ENCODE measurements at regions not wholly inside any gene's neighbourhood (a gene's known extent, or its start where the extent isn't known, plus 50 kb on each side); places are given as distances from the start of the nearest gene placed in this dataset.

GRCh38 chr15:93987068-93987467 lies 244.3 kb upstream of the MCTP2 start:
- no peaks in the 10 kb centered on the region for H3K9me3 Mint-ChIP-seq
- no peaks in the 10 kb centered on the region for H3K36me3 ChIP-seq (ENCODE audit: control insufficient read depth, insufficient read depth, low read length)
- H3K9ac ChIP-seq (ENCODE audit: extremely low read depth, low read length, poor library complexity, severe bottlenecking) = no peak overlapping the region
- no peak for DNase-seq
- no peak overlapping the region for H3K27ac ChIP-seq (ENCODE audit: low read depth, low read length)
- no peak overlapping the region for H3K4me3 ChIP-seq (ENCODE audit: low read length)
- H3K4me3 Mint-ChIP-seq = no peak overlapping the region
- H3K4me1 ChIP-seq (ENCODE audit: control insufficient read depth, insufficient read depth, low read length) = no peaks in the 10 kb centered on the region
- H3K27me3 ChIP-seq (ENCODE audit: control insufficient read depth, insufficient read depth, low read length, poor library complexity, severe bottlenecking) = peaks cover 9% of the 10 kb centered on the region
- no peak overlapping the region for H3K27ac Mint-ChIP-seq
- H3K27me3 Mint-ChIP-seq (ENCODE audit: insufficient read depth) = no peaks in the 10 kb centered on the region
- H3K4me1 Mint-ChIP-seq = no peaks in the 10 kb centered on the region
- H3K9me3 ChIP-seq (ENCODE audit: control insufficient read depth, low read length) = no peaks in the 10 kb centered on the region
- no peaks in the 10 kb centered on the region for H3K36me3 Mint-ChIP-seq (ENCODE audit: low read depth)
- TF ChIP-seq CTCF (conservative IDR thresholded peaks at IDR 0.05) = no peak
- WGBS, 2 experiments (ENCODE audit: insufficient coverage in 1 of 2, insufficient read length in 1 of 2) = 94 to 97% methylated on average over 5 of the region's 5 CpGs

DNA sequence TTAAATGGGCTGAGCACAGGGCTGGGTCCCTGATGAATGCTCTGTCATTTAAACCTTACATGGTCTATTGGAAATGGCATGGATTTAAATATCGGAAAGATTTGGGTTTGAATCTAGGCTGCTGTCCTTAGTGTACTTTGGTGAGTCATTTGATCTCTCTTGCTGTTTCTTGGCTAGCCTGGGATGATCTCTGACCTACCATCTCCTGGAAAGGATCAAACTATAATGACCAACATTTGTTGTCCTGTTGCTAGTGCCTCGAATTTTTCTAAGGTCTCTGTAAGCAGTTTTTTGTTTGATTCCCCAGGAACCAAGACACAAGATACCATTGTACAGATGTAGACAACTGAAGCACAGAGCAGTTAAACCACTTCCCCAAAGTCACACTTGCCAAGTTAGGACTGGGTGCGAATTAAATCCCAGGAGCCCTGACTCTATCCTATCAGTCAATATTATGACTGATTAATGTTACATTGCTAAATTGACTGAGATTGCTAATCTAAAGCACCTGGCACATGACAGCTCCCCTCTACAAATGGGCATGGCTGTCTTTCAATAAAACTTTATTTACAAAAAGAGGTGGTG lies 244.9 kb upstream of the MCTP2 start:
- H3K4me3 Mint-ChIP-seq = no peak overlapping the region
- H3K27me3 ChIP-seq (ENCODE audit: control insufficient read depth, insufficient read depth, low read length, poor library complexity, severe bottlenecking) = peaks cover 9% of the 10 kb centered on the region
- H3K27me3 Mint-ChIP-seq (ENCODE audit: insufficient read depth) = no peaks in the 10 kb centered on the region

DNA sequence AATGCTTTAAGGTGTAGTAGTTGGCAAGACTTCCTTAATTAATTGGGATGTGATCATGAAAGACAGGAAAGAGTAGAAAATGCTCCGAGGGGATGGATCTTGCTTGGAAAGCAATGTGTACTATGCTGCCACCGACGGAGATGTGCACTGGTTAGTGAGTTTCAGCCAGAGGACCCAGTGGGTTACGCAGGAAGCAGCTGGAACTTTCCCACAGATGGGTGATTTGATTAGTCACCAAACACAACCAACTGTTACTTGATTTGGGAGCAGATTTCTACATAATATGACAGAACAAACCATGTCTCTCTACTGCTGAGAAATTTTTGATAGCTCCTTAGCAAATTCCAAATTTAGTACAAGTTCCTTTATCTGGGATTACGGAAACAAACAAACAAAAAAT lies 245.4 kb upstream of the MCTP2 start:
- Mint-ChIP-seq H3K4me3 (no peak overlapping the region), H3K36me3 (ENCODE audit: low read depth) (no peaks in the 10 kb centered on the region)
- H3K27me3 ChIP-seq (ENCODE audit: control insufficient read depth, insufficient read depth, low read length, poor library complexity, severe bottlenecking) = peaks cover 9% of the 10 kb centered on the region

More for the DNA sequence above, 244.9 kb upstream of the MCTP2 start:
- Mint-ChIP-seq H3K4me1 (no peaks in the 10 kb centered on the region), H3K9me3 (no peaks in the 10 kb centered on the region), H3K36me3 (ENCODE audit: low read depth) (no peaks in the 10 kb centered on the region), H3K27ac (no peak overlapping the region)
- Histone ChIP-seq H3K9ac (ENCODE audit: extremely low read depth, low read length, poor library complexity, severe bottlenecking) (no peak overlapping the region), H3K4me1 (ENCODE audit: control insufficient read depth, insufficient read depth, low read length) (no peaks in the 10 kb centered on the region), H3K9me3 (ENCODE audit: control insufficient read depth, low read length) (no peaks in the 10 kb centered on the region), H3K4me3 (ENCODE audit: low read length) (no peak overlapping the region), H3K36me3 (ENCODE audit: control insufficient read depth, insufficient read depth, low read length) (no peaks in the 10 kb centered on the region), H3K27ac (ENCODE audit: low read depth, low read length) (no peak overlapping the region)
- 94 to 100% methylated on average over 2 to 3 of the region's 3 CpGs for WGBS, 2 experiments (ENCODE audit: insufficient coverage in 1 of 2, insufficient read length in 1 of 2)
- no peak for TF ChIP-seq CTCF (conservative IDR thresholded peaks at IDR 0.05)
- DNase-seq = no peak

More for the DNA sequence above, 245.4 kb upstream of the MCTP2 start:
- no peak for TF ChIP-seq CTCF (conservative IDR thresholded peaks at IDR 0.05)
- Mint-ChIP-seq H3K9me3 (no peaks in the 10 kb centered on the region), H3K4me1 (no peaks in the 10 kb centered on the region), H3K27ac (no peak overlapping the region), H3K27me3 (ENCODE audit: insufficient read depth) (no peaks in the 10 kb centered on the region)
- no peak for DNase-seq
- H3K36me3 ChIP-seq (ENCODE audit: control insufficient read depth, insufficient read depth, low read length) = no peaks in the 10 kb centered on the region
- no peak overlapping the region for H3K27ac ChIP-seq (ENCODE audit: low read depth, low read length)
- no peak overlapping the region for H3K4me3 ChIP-seq (ENCODE audit: low read length)
- no peak overlapping the region for H3K9ac ChIP-seq (ENCODE audit: extremely low read depth, low read length, poor library complexity, severe bottlenecking)
- no peaks in the 10 kb centered on the region for H3K4me1 ChIP-seq (ENCODE audit: control insufficient read depth, insufficient read depth, low read length)
- H3K9me3 ChIP-seq (ENCODE audit: control insufficient read depth, low read length) = no peaks in the 10 kb centered on the region
- WGBS, 2 experiments (ENCODE audit: insufficient coverage in 1 of 2, insufficient read length in 1 of 2) = 95 to 97% methylated on average over 3 to 5 of the region's 5 CpGs

Data from endodermal cell (in vitro differentiated cells).